AML-193 (cell line): ENCODE measurements at regions not wholly inside any gene's neighbourhood (a gene's known extent, or its start where the extent isn't known, plus 50 kb on each side); places are given as distances from the start of the nearest gene placed in this dataset.

Source experiments
- DNase-seq, 2 experiments: peaks; one replicate each; lab custom pipeline; 2025; lab: John Stamatoyannopoulos, UW

GRCh38 chr11:104246590-104246989, 82.6 kb upstream of the PDGFD start:
- DNase-seq, result no peak

DNA sequence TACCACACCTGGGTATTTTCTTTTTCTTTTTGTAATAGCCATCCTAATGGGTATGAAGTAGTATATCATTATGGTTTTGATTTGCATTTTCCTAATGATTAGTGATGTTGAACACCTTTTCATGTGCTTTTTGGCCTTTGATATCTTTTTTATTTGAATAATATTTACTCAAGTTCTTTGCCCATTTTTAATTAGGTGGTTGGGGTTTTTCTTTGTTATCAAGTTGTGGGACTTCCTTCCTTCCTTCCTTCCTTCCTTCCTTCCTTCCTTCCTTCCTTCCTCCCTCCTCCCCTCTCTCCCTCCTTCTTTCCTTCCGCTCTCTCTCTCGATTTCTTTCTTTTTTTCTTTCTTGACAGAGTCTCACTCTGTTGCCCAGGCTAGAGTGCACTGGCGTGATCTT, 75.0 kb upstream of the PDGFD start:
- no peak for DNase-seq

DNA sequence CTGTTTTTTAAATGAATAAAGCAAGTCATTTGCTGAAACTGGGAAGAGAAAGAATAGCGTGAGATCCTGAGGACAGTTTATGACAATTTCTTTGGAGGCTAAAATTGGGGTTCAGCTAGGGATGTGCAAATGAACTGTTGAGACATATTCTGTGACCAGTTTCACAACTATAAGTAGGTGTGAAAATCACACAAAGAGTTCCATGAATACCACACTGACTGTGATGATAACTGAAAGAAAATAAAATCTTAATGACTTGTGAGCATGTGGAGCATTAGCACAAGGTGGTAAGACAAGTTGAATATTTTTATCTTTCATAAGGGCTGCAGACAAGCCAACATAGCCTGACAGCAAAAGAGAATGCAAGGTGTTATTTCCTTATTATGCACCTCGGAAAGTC, 61.1 kb upstream of the PDGFD start:
- no peak for DNase-seq

- no peak for DNase-seq
Observed at GRCh38 chr11:104222464-104222863, 58.5 kb upstream of the PDGFD start.

- DNase-seq, result no peak
Observed at GRCh38 chr11:104221455-104221854, 57.5 kb upstream of the PDGFD start.

- no peak for DNase-seq
Observed at GRCh38 chr11:104219096-104219495, 55.1 kb upstream of the PDGFD start.

DNA sequence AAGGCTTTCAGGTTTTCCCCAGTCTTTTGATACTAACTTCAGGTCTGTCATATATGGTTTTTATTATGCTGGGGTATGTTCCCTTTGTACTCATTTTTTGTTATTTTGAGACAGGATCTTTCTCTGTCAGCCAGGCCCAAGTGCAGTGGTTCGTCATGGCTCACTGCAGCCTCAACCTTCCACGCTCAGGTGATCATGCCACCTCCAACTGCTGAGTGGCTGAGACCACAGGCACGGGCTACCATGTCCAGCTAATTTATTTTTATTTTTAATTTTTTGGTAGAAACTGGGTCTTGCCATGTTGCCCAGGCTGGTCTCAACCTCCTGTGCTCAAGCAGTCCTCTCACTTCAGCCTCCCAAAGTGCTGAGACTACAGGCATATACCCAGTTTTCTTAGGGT, 50.6 kb upstream of the PDGFD start:
- DNase-seq, result no peak
